HuH-7 (cell line): ENCODE measurements at regions not wholly inside any gene's neighbourhood (a gene's known extent, or its start where the extent isn't known, plus 50 kb on each side); places are given as distances from the start of the nearest gene placed in this dataset.
A peak's percentile ranks its signal among the peaks of the same experiment; 100 is the strongest.

ENCODE experiments used
- DNase-seq: peaks from one replicate; pipeline ENCODE4 v3.0.0; 2011; ENCODE audit warnings: low spot score

- DNase-seq: no peak
Measured at GRCh38 chr2:53610260-53610659, 157.3 kb upstream of the CHAC2 start.

- no peak for DNase-seq
Measured at GRCh38 chr2:53609551-53609950, 158.1 kb upstream of the CHAC2 start.

GRCh38 chr2:53608293-53608692 lies 159.3 kb upstream of the CHAC2 start:
- DNase-seq: no peak

- DNase-seq: no peak
Measured at GRCh38 chr2:53600815-53601214, 166.8 kb upstream of the CHAC2 start.

- peak; percentile 20 for DNase-seq
Measured at GRCh38 chr2:53586733-53587612, 180.6 kb upstream of the CHAC2 start.

- no peak for DNase-seq
Measured at GRCh38 chr2:53584986-53585385, 182.6 kb upstream of the CHAC2 start.

GRCh38 chr2:53583583-53583982 lies 184.0 kb upstream of the CHAC2 start:
- no peak for DNase-seq

- DNase-seq: no peak
Measured at GRCh38 chr2:53582556-53582955, 185.0 kb upstream of the CHAC2 start.

GRCh38 chr2:53576166-53576565 lies 191.4 kb upstream of the CHAC2 start:
- no peak for DNase-seq

- DNase-seq: no peak
Measured at GRCh38 chr2:53575721-53576124, 191.9 kb upstream of the CHAC2 start.

GRCh38 chr2:53572696-53573095 lies 194.9 kb upstream of the CHAC2 start:
- DNase-seq: no peak

- DNase-seq: no peak
Measured at GRCh38 chr2:53569957-53570727, 197.5 kb upstream of the CHAC2 start.

- no peak for DNase-seq
Measured at GRCh38 chr2:53568469-53568868, 199.1 kb upstream of the CHAC2 start.

- DNase-seq: no peak
Measured at GRCh38 chr2:53567073-53567472, 200.5 kb upstream of the CHAC2 start.

- no peak for DNase-seq
Measured at GRCh38 chr2:53562407-53562806, 205.2 kb upstream of the CHAC2 start.

- no peak for DNase-seq
Measured at GRCh38 chr2:53561155-53561554, 206.4 kb upstream of the CHAC2 start.

GRCh38 chr2:53559302-53559966 lies 208.2 kb upstream of the CHAC2 start:
- no peak for DNase-seq

- no peak for DNase-seq
Measured at GRCh38 chr2:53558867-53559266, 208.7 kb upstream of the CHAC2 start.

- DNase-seq: no peak
Measured at GRCh38 chr2:53549497-53549896, 218.1 kb upstream of the CHAC2 start.

GRCh38 chr2:53545604-53546003 lies 222.0 kb upstream of the CHAC2 start:
- DNase-seq: no peak

- DNase-seq: no peak
Measured at GRCh38 chr2:53544871-53545558, 222.6 kb upstream of the CHAC2 start.

- DNase-seq: no peak
Measured at GRCh38 chr2:53543083-53543482, 224.5 kb upstream of the CHAC2 start.
